ENCODE measurements at regions not wholly inside any gene's neighbourhood (a gene's known extent, or its start where the extent isn't known, plus 50 kb on each side); places are given as distances from the start of the nearest gene placed in this dataset.

DNA sequence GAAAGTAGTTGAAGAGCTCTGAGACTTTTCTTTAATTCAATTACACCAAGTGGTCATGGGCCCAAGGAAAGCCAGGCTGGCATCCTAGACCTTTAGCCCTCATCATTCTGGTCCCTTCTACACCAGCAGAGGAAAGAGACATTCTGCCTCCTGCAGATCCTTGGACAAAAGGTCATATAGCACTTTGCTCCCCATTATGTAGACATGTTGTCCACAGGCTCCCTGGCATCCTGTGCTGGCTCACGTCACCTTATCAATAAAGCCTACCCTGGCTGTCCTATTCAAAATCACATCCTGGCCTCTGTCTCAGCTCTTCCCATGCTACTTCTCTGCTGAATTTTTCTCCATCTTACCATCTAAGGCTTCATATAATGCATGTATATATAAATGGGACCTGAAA is 61.6 kb upstream of the MAF start:
- Histone ChIP-seq H3K4me1 (ENCODE audit: insufficient read depth, low read length, poor library complexity, severe bottlenecking) (peaks cover 8% of the 10 kb centered on the region), H3K9me2 (replicated peaks; ENCODE audit: low read depth, low read length) (no peaks in the 10 kb centered on the region), H3K4me3 (ENCODE audit: low read length, poor library complexity, severe bottlenecking) (no peak overlapping the region), H3F3A (ENCODE audit: low read depth) (no peaks in the 10 kb centered on the region), H3K27me3 (ENCODE audit: insufficient read depth, low read length, poor library complexity, severe bottlenecking) (no peaks in the 10 kb centered on the region), H3K9ac (ENCODE audit: low read depth, low read length, poor library complexity, severe bottlenecking) (no peak overlapping the region), H3K79me2 (ENCODE audit: insufficient read depth, low read length) (no peaks in the 10 kb centered on the region), H3K9me3 (ENCODE audit: insufficient read depth, low read depth, low read length) (no peaks in the 10 kb centered on the region), H2AFZ (ENCODE audit: low read length) (no peak overlapping the region), H3K36me3 (ENCODE audit: insufficient read depth, low read length) (no peaks in the 10 kb centered on the region), H4K20me1 (ENCODE audit: insufficient read depth, low read length, poor library complexity, severe bottlenecking) (no peaks in the 10 kb centered on the region), H3K4me2 (ENCODE audit: low read depth, low read length, poor library complexity, severe bottlenecking) (no peak overlapping the region)
- TF ChIP-seq EZH2phosphoT487 (IDR thresholded peaks at IDR 0.05; ENCODE audit: borderline replicate concordance), result no peak
- TF ChIP-seq, protein P1, sequence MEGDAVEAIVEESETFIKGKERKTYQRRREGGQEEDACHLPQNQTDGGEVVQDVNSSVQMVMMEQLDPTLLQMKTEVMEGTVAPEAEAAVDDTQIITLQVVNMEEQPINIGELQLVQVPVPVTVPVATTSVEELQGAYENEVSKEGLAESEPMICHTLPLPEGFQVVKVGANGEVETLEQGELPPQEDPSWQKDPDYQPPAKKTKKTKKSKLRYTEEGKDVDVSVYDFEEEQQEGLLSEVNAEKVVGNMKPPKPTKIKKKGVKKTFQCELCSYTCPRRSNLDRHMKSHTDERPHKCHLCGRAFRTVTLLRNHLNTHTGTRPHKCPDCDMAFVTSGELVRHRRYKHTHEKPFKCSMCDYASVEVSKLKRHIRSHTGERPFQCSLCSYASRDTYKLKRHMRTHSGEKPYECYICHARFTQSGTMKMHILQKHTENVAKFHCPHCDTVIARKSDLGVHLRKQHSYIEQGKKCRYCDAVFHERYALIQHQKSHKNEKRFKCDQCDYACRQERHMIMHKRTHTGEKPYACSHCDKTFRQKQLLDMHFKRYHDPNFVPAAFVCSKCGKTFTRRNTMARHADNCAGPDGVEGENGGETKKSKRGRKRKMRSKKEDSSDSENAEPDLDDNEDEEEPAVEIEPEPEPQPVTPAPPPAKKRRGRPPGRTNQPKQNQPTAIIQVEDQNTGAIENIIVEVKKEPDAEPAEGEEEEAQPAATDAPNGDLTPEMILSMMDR (conservative IDR thresholded peaks at IDR 0.05; ENCODE audit: low read length), result no peak

DNA sequence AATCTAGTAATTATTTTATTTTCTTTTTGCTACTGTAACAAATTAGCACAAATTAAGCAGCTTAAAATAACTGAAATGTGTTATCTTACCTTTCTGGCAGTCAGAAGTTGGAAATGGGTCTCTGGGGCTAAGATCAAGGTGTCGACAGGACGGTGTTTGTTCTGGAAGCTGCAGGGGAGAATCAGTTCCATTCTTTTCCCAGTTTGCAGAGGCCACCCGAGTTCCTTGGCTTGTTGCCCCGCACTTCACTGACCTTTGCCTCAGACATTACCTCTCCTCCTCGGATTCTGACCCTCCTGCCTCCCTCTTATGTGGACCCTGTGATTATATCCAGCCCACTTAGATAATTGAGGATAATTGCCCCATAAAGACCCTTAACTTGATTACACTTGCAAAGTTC is 61.0 kb upstream of the MAF start:
- H3K4me3 ChIP-seq (ENCODE audit: low read length, poor library complexity, severe bottlenecking), result no peak overlapping the region
- peaks cover 8% of the 10 kb centered on the region for H3K4me1 ChIP-seq (ENCODE audit: insufficient read depth, low read length, poor library complexity, severe bottlenecking)
- no peaks in the 10 kb centered on the region for H3K36me3 ChIP-seq (ENCODE audit: insufficient read depth, low read length)
- no peaks in the 10 kb centered on the region for H3F3A ChIP-seq (ENCODE audit: low read depth)
- H3K4me2 ChIP-seq (ENCODE audit: low read depth, low read length, poor library complexity, severe bottlenecking), result no peak overlapping the region
- no peak overlapping the region for H3K9ac ChIP-seq (ENCODE audit: low read depth, low read length, poor library complexity, severe bottlenecking)
- H3K9me2 ChIP-seq (replicated peaks; ENCODE audit: low read depth, low read length), result no peaks in the 10 kb centered on the region
- no peaks in the 10 kb centered on the region for H3K9me3 ChIP-seq (ENCODE audit: insufficient read depth, low read depth, low read length)
- H3K79me2 ChIP-seq (ENCODE audit: insufficient read depth, low read length), result no peaks in the 10 kb centered on the region
- no peaks in the 10 kb centered on the region for H3K27me3 ChIP-seq (ENCODE audit: insufficient read depth, low read length, poor library complexity, severe bottlenecking)
- no peaks in the 10 kb centered on the region for H4K20me1 ChIP-seq (ENCODE audit: insufficient read depth, low read length, poor library complexity, severe bottlenecking)
- TF ChIP-seq, protein P1 (conservative IDR thresholded peaks at IDR 0.05; ENCODE audit: low read length), result no peak
- TF ChIP-seq EZH2phosphoT487 (IDR thresholded peaks at IDR 0.05; ENCODE audit: borderline replicate concordance), result no peak
- H2AFZ ChIP-seq (ENCODE audit: low read length), result no peak overlapping the region

GRCh38 chr16:79659344-79659743 is 58.8 kb upstream of the MAF start:
- Histone ChIP-seq H3K4me2 (ENCODE audit: low read depth, low read length, poor library complexity, severe bottlenecking) (no peak overlapping the region), H3K4me1 (ENCODE audit: insufficient read depth, low read length, poor library complexity, severe bottlenecking) (no peaks in the 10 kb centered on the region), H3K27me3 (ENCODE audit: insufficient read depth, low read length, poor library complexity, severe bottlenecking) (no peaks in the 10 kb centered on the region), H3K9me3 (ENCODE audit: insufficient read depth, low read depth, low read length) (no peaks in the 10 kb centered on the region), H3F3A (ENCODE audit: low read depth) (no peaks in the 10 kb centered on the region), H2AFZ (ENCODE audit: low read length) (no peak overlapping the region), H3K9ac (ENCODE audit: low read depth, low read length, poor library complexity, severe bottlenecking) (no peak overlapping the region), H3K36me3 (ENCODE audit: insufficient read depth, low read length) (no peaks in the 10 kb centered on the region), H3K79me2 (ENCODE audit: insufficient read depth, low read length) (no peaks in the 10 kb centered on the region), H3K4me3 (ENCODE audit: low read length, poor library complexity, severe bottlenecking) (no peak overlapping the region), H4K20me1 (ENCODE audit: insufficient read depth, low read length, poor library complexity, severe bottlenecking) (no peaks in the 10 kb centered on the region), H3K9me2 (replicated peaks; ENCODE audit: low read depth, low read length) (no peaks in the 10 kb centered on the region)
- TF ChIP-seq, protein P1 (conservative IDR thresholded peaks at IDR 0.05; ENCODE audit: low read length), result no peak
- TF ChIP-seq EZH2phosphoT487 (IDR thresholded peaks at IDR 0.05; ENCODE audit: borderline replicate concordance), result no peak
